Thoracic aorta (tissue), 2 donors: ENCODE measurements at regions not wholly inside any gene's neighbourhood (a gene's known extent, or its start where the extent isn't known, plus 50 kb on each side); places are given as distances from the start of the nearest gene placed in this dataset.

Experiments used
- ATAC-seq: fragments of 150-250 bp; one replicate; pipeline ENCODE4 v1.8.0; 2017; ENCODE audit warnings: low read depth; ENCODE audit not compliant: insufficient number of reproducible peaks, low FRiP score
- DNase-seq: peaks from one replicate; pipeline ENCODE4 v3.0.0-alpha.2; 2020; ENCODE audit warnings: low spot score
- H3K27ac ChIP-seq, 2 donors: fragments of 200-600 bp; sonication (generic); 1 replicate in 1 of 2; 2 replicates in 1 of 2; pipeline ENCODE4 v1.5.1; 2016; ENCODE audit warnings: mild to moderate bottlenecking in 2 of 2, moderate library complexity in 2 of 2
- H3K27me3 ChIP-seq: fragments of 200-600 bp; sonication (generic); replicated peaks from 2 replicates; pipeline ENCODE4 v1.6.0; 2016; ENCODE audit warnings: mild to moderate bottlenecking; ENCODE audit not compliant: insufficient read depth
- H3K36me3 ChIP-seq: fragments of 200-600 bp; sonication (generic); one replicate; pipeline ENCODE4 v1.5.1; 2016
- H3K4me1 ChIP-seq, 2 donors: fragments of 200-600 bp; sonication (generic); 1 replicate in 1 of 2; 2 replicates in 1 of 2; pipeline versions ENCODE4 v1.5.1 to v1.6.0; 2016; ENCODE audit warnings: low read depth in 2 of 2, mild to moderate bottlenecking in 1 of 2; ENCODE audit not compliant: control insufficient read depth in 1 of 2
- H3K4me3 ChIP-seq: fragments of 200-600 bp; sonication (generic); 2 replicates; pipeline ENCODE4 v1.5.1; 2016; ENCODE audit warnings: mild to moderate bottlenecking
- H3K9me3 ChIP-seq: fragments of 200-600 bp; sonication (generic); 2 replicates; pipeline ENCODE4 v1.5.1; 2016
- TF ChIP-seq, protein P1 (sequence below): fragments of 200-600 bp; sonication (generic); IDR thresholded peaks from one replicate; pipeline ENCODE4 v1.5.1; 2019; ENCODE audit warnings: antibody characterized with exemption

DNA sequence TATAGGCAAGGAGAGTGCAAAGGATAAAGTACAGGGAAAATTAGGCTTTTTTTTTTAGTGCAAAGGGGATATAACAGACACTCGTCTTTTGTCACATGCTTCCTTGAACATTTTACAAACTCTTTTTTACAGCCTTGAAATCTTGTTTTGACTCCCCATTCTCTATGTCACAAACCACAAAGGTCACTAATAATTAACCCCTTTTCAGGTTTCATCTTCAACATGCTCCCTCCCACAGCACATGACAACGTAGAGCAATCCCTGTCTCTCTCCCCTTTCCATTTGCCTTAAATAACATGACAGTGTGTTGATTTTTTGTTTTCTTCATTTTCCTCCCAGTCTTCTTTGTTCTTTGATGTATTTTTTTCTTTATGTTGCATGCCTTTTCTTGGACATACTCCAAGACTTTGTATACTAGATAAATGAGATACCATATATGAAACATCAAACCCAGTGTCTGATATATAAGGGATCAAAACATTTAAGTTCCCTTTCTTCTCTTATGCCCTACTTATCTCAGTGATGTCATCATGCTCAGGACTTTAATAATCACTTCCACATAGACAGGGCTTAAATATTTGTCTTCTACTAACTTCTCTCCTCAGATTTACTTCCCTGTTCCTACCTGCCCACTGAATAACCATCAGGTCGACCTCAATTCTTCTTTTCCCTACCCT lies 378.7 kb upstream of the HSF2 start:
- no peaks in the 10 kb centered on the region for H3K9me3 ChIP-seq
- no peaks in the 10 kb centered on the region for H3K36me3 ChIP-seq
- no peak for ATAC-seq

DNA sequence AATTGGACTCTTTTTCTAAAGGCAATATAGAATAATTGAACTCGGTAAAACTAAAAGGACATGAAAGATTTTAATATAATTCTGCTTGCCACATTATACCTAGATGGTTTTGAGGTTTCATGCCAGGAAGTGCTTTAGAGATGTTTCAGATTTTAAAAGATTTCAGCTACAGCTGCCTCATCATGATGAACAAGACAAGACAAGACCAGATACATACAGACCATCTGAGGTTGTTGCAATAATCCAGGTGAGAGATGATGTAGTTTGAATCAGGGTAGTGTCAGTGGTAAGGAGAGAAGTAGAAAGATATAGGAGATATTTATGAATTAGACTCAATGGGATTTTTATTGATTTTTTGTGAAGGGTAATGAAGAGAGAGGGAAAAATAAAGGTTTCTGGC lies 374.3 kb upstream of the HSF2 start:
- Histone ChIP-seq H3K4me1 (no peaks in the 10 kb centered on the region), H3K36me3 (no peaks in the 10 kb centered on the region), H3K27ac (no peak overlapping the region), H3K9me3 (no peaks in the 10 kb centered on the region), H3K4me3 (no peak overlapping the region), H3K27me3 (no peaks in the 10 kb centered on the region)
- DNase-seq (no peak), ATAC-seq (no peak)
- TF ChIP-seq, protein P1, sequence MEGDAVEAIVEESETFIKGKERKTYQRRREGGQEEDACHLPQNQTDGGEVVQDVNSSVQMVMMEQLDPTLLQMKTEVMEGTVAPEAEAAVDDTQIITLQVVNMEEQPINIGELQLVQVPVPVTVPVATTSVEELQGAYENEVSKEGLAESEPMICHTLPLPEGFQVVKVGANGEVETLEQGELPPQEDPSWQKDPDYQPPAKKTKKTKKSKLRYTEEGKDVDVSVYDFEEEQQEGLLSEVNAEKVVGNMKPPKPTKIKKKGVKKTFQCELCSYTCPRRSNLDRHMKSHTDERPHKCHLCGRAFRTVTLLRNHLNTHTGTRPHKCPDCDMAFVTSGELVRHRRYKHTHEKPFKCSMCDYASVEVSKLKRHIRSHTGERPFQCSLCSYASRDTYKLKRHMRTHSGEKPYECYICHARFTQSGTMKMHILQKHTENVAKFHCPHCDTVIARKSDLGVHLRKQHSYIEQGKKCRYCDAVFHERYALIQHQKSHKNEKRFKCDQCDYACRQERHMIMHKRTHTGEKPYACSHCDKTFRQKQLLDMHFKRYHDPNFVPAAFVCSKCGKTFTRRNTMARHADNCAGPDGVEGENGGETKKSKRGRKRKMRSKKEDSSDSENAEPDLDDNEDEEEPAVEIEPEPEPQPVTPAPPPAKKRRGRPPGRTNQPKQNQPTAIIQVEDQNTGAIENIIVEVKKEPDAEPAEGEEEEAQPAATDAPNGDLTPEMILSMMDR, result no peak

More for the DNA sequence above, 378.7 kb upstream of the HSF2 start:
- no peaks in the 10 kb centered on the region for H3K4me1 ChIP-seq
- TF ChIP-seq, protein P1, result no peak
- H3K27ac ChIP-seq, result no peak overlapping the region
- no peaks in the 10 kb centered on the region for H3K27me3 ChIP-seq
- no peak overlapping the region for H3K4me3 ChIP-seq
- DNase-seq, result no peak

DNA sequence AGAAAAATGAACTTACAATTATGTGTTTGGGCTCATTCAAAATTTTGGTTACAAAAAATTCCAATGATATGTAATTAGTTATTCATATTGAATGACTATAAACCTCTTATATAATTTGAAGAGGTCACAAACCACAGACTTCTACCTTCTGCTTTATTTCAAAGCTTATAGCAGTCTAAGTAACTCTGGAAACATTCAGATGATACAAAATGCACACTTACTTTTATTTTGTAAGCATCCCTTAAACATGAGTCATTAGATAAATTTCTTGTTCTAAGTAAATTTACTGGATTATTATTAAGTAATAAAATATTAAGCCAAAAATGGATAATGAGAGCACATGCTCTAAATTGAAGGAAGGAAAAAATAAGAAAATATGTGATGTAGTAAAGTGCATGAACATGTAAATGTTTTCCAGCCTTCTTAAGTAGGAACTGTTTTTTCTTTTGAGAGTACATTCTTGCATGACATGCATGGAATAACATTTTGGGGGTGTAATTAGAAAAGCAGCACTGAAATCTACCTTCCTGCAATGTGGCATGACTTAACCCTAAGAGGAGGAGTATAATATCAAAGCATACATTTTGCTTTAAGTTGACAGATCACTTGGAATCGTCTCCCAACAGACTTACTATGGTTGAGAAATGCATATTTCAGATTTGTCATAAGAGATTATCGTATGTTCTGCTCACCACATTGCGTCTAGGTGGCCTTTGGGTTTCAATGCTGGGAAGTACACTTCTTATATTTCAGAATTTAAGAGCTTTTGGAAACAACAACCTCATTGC lies 372.7 kb upstream of the HSF2 start:
- no peak overlapping the region for H3K27ac ChIP-seq
- H3K4me1 ChIP-seq, result no peaks in the 10 kb centered on the region
- TF ChIP-seq, protein P1, result no peak
- DNase-seq, result no peak
- H3K4me3 ChIP-seq, result no peak overlapping the region
- no peaks in the 10 kb centered on the region for H3K9me3 ChIP-seq
- no peaks in the 10 kb centered on the region for H3K36me3 ChIP-seq
- ATAC-seq, result no peak
- H3K27me3 ChIP-seq, result no peaks in the 10 kb centered on the region

DNA sequence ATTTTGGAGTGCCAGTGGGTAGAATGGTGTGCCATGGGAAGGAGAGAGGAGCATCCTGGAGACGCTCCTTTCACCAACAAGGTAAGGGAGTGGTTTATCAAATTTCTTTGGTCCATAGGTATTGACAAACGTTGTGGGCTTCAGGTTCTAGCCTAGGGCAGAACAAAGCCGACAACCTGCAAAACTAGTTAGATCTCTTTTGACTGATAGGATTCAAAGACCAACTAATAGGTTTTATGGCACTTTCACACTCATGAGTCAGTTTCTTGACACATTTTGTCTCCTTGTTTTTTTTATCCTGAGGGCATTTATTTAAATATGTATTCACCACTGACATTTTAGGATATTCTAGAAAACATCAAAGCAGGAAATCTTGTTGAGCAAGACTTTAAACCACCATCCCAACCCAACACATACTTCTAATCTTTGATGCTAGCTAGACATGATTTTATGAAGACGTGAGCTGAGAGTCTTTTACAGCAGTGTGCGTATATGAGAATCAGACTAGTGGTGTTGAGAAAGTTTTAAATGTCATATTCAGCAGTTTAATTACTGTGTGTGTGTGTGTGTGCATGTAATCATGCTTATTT lies 370.4 kb upstream of the HSF2 start:
- Histone ChIP-seq H3K36me3 (no peaks in the 10 kb centered on the region), H3K27ac (no peak overlapping the region)
- TF ChIP-seq, protein P1, result no peak

DNA sequence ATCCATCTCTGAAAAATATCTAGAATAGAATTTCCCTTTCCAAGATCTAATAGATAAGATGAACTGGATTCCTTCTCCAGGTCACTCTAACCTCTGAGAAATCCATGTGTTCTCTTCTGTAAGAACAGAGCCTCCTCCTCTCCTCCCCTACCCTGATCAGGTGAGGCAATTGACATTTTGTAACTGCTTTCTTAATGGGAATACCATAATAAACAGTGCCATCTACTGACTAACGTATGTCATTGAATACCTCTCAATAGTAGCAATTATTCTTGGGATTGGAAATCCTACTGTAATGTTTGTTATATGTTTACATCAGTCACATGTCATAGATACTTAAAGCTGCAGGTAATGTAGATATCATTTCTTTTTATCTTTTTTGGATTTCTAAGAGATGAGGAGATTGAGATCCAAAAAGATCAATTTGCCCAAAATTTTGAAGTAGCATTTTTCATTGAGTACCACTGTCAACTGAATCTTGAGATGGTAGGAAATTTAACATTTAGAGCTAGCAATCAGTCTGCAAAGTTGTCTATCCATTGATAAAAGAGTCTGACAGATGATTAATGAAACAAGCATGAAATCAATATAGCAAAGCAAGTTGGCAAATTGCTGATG lies 365.8 kb upstream of the HSF2 start:
- H3K4me3 ChIP-seq, result no peak overlapping the region
- ATAC-seq (peak; percentile 52), DNase-seq (no peak)
- H3K27me3 ChIP-seq, result no peaks in the 10 kb centered on the region
- H3K36me3 ChIP-seq, result no peaks in the 10 kb centered on the region
- no peaks in the 10 kb centered on the region for H3K4me1 ChIP-seq
- H3K9me3 ChIP-seq, result no peaks in the 10 kb centered on the region
- no peak overlapping the region for H3K27ac ChIP-seq
- TF ChIP-seq, protein P1, result peak; percentile 61

More for the DNA sequence above, 370.4 kb upstream of the HSF2 start:
- Histone ChIP-seq H3K4me1 (no peaks in the 10 kb centered on the region), H3K9me3 (no peaks in the 10 kb centered on the region), H3K27me3 (no peaks in the 10 kb centered on the region), H3K4me3 (no peak overlapping the region)
- no peak for DNase-seq
- no peak for ATAC-seq
